ENCODE measurements at regions not wholly inside any gene's neighbourhood (a gene's known extent, or its start where the extent isn't known, plus 50 kb on each side); places are given as distances from the start of the nearest gene placed in this dataset.
"Not testable (repeated sequence)": the region's sequence is repeated elsewhere in the genome, so short reads cannot be mapped to it uniquely, and the experiment has no call there.

GRCh38 chr6:15758631-15759215, 95.9 kb upstream of the DTNBP1 start:
- H3K4me3 ChIP-seq = no peak overlapping the region

GRCh38 chr6:15755526-15755925, 92.7 kb upstream of the DTNBP1 start:
- H3K4me3 ChIP-seq = no peak overlapping the region
- H3K27ac ChIP-seq = peak overlapping the region in 2 of 21 experiments; percentile 16 to 36

More at GRCh38 chr6:15758631-15759215, 95.9 kb upstream of the DTNBP1 start:
- H3K27ac ChIP-seq = no peak overlapping the region

DNA sequence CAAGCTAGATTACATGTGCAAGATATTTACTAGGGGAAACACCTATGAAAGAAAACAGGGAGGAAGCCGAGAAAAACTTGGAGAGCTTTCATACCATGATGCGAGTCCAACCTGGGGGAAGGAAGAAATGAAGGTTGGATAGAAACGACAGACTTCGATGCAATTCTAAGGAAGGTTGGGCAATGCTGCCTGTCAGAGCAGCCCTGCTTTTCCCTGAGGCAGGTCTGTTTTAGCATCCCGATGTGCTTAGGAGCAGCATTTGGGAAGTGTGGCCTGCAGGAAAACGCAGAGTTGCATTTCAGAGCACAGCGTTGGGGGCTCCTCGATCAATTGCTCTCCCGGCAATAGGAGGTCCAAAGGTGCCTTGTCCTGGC, 91.9 kb upstream of the DTNBP1 start:
- Histone ChIP-seq H3K4me3 (no peak overlapping the region), H3K27ac (peak overlapping the region in 5 of 21 experiments; percentile 16 to 71 (median 25))

- Histone ChIP-seq H3K27ac (peak overlapping the region in 4 of 21 experiments; percentile 15 to 71 (median 24)), H3K4me3 (no peak overlapping the region)
These were observed 91.3 kb upstream of the DTNBP1 start for GRCh38 chr6:15754035-15754705.

DNA sequence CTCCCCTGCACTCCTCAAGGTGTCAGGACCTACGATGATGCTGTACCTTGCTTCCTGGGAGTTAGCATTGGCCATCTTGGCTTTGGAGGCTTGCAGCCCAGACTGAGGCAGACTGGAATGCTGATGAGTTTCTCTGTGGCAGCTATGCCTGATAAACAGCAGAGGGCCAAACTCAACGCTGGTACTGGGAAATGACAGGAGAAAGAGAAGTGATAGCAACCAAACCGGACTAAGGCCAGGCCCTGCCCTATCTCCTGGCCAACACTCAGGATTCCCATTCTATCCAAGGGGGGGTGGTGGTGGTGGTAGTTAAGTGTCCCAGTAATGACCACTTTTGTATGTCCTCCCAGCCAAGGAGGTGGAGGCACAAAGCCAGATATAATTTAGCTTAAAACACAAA, 90.0 kb upstream of the DTNBP1 start:
- Histone ChIP-seq H3K27ac (no peak overlapping the region), H3K4me3 (no peak overlapping the region)

DNA sequence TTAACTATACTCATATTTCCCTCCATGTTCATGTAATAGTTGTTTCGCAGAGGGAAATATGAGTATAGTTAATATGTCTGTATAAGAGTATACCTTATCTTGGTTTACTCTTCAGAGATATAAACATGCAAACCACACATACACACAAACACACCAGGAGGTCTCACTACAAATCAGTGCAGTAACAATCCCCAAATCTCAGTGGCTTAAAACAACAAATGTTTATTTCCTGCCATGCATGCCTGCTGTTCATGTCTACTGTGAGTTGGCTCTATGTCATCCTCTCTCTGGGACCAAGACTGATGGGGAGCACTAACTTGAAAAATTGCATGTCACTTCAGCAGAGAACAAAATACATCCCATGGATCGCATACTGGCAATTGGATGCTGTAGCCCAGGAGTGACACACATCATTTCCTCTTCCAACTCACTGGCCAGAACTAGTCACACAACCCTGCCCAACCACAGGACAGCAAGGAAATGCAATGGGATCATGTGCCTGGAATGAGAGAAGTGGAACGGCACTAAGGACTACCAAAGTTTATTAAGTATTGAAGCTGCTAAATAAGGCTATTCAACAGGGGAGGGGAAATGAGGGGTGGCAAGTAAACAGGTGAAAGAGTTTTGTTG, 89.0 kb upstream of the DTNBP1 start:
- H3K4me3 ChIP-seq = no peak overlapping the region
- no peak overlapping the region for H3K27ac ChIP-seq

GRCh38 chr6:15748341-15748740, 85.5 kb upstream of the DTNBP1 start:
- H3K4me3 ChIP-seq = no peak overlapping the region

DNA sequence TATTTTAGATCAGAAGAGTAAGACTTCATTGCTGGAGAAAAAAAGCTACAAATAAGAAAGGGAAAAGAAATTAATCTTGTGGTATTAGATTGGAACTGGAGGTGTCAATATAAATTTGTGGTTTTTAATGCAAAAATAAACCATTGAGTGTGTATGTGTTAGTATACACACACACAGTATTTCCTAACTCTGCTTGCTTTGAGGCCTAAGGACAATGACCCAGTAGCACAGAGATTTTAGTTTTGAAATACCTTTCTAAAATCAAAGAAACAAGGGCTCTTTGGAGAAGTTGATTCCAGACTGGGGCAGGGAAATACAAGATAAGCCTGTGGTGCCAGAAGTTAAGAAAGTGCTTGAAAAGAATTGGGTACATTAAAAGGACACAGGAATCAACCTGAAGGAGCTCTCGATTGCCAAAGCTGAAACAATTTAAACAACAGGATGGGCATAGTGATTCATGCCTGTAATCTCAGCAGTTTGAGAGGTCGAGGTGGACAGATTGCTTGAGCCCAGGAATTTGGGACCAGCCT, 84.6 kb upstream of the DTNBP1 start:
- Histone ChIP-seq H3K27ac (no peak overlapping the region), H3K4me3 (no peak overlapping the region)

More at GRCh38 chr6:15748341-15748740, 85.5 kb upstream of the DTNBP1 start:
- no peak overlapping the region for H3K27ac ChIP-seq

DNA sequence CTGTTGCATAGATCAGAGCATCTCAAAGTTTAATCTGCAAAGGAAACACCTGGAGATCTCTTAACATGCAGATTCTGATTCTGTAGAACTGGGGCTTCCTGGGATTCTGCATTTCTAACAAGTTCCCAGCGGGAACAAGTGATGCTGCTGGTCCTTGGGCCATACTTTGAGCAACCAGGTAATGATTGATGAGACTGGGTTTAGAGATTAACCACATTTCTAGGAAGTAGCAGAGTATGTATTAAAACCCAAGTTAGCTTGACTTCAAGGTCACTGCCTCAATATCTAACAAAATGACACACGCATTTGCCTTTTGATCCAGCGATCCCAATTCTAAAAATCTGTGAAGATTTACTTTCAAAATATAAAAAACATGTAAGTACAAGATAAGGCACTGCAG, 83.0 kb upstream of the DTNBP1 start:
- no peak overlapping the region for H3K27ac ChIP-seq
- no peak overlapping the region for H3K4me3 ChIP-seq

DNA sequence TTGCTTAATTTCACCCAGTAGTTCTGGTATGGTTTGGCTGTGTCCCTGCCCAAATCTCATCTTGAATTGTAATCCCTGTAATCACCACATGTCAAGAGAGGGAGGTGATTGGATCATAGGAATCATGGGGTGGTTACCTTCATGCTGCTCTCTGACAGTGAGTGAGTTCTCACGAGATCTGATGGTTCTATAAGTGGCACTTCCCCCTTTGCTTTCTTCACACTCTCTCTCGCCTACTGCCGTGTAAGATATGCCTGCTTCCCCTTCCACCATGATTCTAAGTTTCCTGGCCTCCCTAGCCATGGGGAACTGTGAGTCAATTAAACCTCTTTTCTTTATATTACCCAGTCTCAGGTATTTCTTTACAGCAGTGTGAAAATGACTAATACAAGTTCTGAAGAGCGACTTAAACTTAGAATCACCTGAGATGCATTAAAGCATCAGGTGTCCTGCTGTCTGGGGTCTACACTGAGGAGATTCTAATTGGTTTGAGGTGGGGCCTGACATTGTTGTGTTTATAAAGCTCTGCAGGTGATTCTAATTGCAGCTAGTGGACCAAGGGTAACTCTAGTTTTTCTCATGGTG, 82.1 kb upstream of the DTNBP1 start:
- no peak overlapping the region for H3K4me3 ChIP-seq

DNA sequence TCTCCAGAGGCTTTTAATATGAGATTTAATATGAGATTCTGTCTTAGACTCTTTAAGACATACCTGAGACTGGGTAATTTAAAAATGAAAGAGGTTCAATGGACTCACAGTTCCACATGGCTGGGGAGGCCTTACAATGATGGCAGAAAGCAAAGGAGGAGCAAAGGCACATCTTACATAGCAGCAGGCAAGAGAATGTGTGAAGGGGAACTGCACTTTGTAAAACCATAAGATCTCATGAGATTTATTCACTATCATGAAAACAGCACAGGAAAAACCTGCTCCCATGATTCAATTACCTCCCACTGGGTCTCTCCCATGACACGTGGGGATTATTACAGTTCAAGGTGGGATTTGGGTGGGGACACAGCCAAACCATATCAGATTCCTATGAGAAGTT, 79.2 kb upstream of the DTNBP1 start:
- not testable (repeated sequence) for H3K27ac ChIP-seq, H3K4me3 ChIP-seq

More for the DNA sequence above, 82.1 kb upstream of the DTNBP1 start:
- no peak overlapping the region for H3K27ac ChIP-seq

- H3K27ac ChIP-seq = no peak overlapping the region
- H3K4me3 ChIP-seq = no peak overlapping the region
These were observed 78.6 kb upstream of the DTNBP1 start for GRCh38 chr6:15741405-15741804.

GRCh38 chr6:15739867-15740266, 77.0 kb upstream of the DTNBP1 start:
- no peak overlapping the region for H3K4me3 ChIP-seq

GRCh38 chr6:15739353-15739752, 76.5 kb upstream of the DTNBP1 start:
- Histone ChIP-seq H3K4me3 (no peak overlapping the region), H3K27ac (no peak overlapping the region)

More at GRCh38 chr6:15739867-15740266, 77.0 kb upstream of the DTNBP1 start:
- H3K27ac ChIP-seq = no peak overlapping the region

DNA sequence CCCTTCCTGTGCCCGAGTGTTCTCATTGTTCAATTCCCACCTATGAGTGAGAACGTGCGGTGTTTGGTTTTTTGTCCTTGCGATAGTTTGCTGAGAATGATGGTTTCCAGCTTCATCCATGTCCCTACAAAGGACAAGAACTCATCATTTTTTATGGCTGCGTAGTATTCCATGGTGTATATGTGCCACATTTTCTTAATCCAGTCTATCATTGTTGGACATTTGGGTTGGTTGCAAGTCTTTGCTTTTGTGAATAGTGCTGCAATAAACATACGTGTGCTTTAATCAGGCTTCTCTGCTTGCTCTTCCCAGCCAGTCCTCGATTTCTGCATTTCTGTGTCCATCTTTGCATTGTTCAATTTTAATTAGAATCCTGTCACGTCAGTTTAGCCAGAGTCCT, 75.4 kb upstream of the DTNBP1 start:
- H3K27ac ChIP-seq, H3K4me3 ChIP-seq: not testable (repeated sequence)

- Histone ChIP-seq H3K4me3 (no peak overlapping the region), H3K27ac (no peak overlapping the region)
These were observed 73.5 kb upstream of the DTNBP1 start for GRCh38 chr6:15736297-15736696.

GRCh38 chr6:15735567-15736265, 72.9 kb upstream of the DTNBP1 start:
- Histone ChIP-seq H3K27ac (no peak overlapping the region), H3K4me3 (no peak overlapping the region)

DNA sequence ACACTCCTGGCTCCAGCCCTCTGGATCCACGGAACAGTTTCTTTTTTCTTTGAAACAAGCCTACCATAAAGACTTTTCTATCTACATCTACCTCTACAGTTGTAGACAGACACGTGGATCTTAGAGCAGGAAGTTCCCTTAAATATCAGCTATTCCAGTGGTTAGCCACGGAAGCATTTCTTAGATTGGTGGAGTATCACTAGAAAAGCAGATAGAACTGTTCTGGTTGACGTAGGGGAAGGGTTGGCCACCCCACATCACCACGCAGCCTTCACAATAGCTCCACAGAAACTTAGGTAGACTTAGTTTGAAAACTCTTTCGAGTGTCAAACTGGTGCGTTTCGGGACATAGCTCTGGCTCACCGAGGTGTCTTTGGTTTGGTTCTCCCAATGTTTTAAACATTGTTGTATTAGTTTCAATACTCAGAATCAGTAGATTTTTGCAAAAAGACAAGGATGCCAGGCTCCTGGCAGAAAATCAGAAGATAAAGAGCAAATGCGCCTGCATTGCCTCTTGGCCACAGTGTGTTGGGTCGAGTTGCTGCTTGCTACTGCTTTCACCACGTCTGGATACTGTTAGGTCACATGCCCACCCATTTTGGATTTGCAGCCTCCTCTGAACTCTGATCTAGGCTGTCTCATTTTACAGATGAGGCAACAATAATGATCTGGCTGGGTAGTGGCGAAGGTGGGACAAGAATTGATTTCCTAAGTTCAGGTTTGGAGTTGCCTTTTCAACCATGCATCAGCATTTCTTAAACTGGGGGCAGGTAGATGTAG, 71.5 kb upstream of the DTNBP1 start:
- H3K27ac ChIP-seq = no peak overlapping the region
- H3K4me3 ChIP-seq = no peak overlapping the region

GRCh38 chr6:15730922-15731321, 68.1 kb upstream of the DTNBP1 start:
- Histone ChIP-seq H3K27ac (no peak overlapping the region), H3K4me3 (no peak overlapping the region)

Data from skin epidermis (tissue), 12 donors.